ENCODE measurements at regions not wholly inside any gene's neighbourhood (a gene's known extent, or its start where the extent isn't known, plus 50 kb on each side); places are given as distances from the start of the nearest gene placed in this dataset.

DNA sequence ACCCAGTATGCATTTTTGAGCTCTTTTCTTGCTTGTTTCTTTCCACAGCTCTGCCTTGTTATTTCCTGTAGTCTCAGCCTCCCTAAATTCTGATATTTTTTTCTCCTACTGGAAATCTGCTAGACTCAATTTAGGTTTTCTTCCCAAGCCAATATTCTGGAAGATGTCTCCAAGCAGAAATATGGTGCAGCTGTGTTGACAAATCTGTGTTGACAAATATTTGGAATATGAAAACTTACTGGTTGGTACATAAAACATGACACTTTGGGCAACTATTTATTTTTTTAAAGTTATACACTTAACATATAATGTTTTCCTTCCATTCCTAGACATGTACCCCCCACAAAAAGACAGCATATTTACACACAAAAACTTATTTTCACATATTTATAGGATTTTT, 1048.4 kb downstream of the NCAM2 start:
- ChIA-PET CTCF (no interaction called here), POLR2A (no interaction called here)
- ATAC-seq (no peak), DNase-seq (ENCODE audit: low spot score) (no peak)
- H3K4me1 Mint-ChIP-seq, result no peaks in the 10 kb centered on the region
- H3K27me3 Mint-ChIP-seq (ENCODE audit: low read depth), result no peaks in the 10 kb centered on the region
- no peaks in the 10 kb centered on the region for H3K36me3 Mint-ChIP-seq
- H3K9me3 Mint-ChIP-seq, result no peaks in the 10 kb centered on the region
- H3K27ac Mint-ChIP-seq, result no peak overlapping the region
- no peak overlapping the region for H3K4me3 Mint-ChIP-seq
- TF ChIP-seq, protein P1, sequence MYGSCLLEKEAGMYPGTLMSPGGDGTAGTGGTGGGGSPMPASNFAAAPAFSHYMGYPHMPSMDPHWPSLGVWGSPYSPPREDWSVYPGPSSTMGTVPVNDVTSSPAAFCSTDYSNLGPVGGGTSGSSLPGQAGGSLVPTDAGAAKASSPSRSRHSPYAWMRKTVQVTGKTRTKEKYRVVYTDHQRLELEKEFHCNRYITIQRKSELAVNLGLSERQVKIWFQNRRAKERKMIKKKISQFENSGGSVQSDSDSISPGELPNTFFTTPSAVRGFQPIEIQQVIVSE (CRISPR knock-in tag; IDR thresholded peaks at IDR 0.05; ENCODE audit: borderline replicate concordance), result no peak
- TF ChIP-seq CREB1 (CRISPR knock-in tag; IDR thresholded peaks at IDR 0.05), result no peak
- TF ChIP-seq, protein P2, sequence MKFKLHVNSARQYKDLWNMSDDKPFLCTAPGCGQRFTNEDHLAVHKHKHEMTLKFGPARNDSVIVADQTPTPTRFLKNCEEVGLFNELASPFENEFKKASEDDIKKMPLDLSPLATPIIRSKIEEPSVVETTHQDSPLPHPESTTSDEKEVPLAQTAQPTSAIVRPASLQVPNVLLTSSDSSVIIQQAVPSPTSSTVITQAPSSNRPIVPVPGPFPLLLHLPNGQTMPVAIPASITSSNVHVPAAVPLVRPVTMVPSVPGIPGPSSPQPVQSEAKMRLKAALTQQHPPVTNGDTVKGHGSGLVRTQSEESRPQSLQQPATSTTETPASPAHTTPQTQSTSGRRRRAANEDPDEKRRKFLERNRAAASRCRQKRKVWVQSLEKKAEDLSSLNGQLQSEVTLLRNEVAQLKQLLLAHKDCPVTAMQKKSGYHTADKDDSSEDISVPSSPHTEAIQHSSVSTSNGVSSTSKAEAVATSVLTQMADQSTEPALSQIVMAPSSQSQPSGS (CRISPR knock-in tag; IDR thresholded peaks at IDR 0.05; ENCODE audit: borderline replicate concordance, low read depth), result no peak
- no peak for TF ChIP-seq ZNF219 (CRISPR knock-in tag; IDR thresholded peaks at IDR 0.05; ENCODE audit: borderline replicate concordance)
- TF ChIP-seq, protein P3, sequence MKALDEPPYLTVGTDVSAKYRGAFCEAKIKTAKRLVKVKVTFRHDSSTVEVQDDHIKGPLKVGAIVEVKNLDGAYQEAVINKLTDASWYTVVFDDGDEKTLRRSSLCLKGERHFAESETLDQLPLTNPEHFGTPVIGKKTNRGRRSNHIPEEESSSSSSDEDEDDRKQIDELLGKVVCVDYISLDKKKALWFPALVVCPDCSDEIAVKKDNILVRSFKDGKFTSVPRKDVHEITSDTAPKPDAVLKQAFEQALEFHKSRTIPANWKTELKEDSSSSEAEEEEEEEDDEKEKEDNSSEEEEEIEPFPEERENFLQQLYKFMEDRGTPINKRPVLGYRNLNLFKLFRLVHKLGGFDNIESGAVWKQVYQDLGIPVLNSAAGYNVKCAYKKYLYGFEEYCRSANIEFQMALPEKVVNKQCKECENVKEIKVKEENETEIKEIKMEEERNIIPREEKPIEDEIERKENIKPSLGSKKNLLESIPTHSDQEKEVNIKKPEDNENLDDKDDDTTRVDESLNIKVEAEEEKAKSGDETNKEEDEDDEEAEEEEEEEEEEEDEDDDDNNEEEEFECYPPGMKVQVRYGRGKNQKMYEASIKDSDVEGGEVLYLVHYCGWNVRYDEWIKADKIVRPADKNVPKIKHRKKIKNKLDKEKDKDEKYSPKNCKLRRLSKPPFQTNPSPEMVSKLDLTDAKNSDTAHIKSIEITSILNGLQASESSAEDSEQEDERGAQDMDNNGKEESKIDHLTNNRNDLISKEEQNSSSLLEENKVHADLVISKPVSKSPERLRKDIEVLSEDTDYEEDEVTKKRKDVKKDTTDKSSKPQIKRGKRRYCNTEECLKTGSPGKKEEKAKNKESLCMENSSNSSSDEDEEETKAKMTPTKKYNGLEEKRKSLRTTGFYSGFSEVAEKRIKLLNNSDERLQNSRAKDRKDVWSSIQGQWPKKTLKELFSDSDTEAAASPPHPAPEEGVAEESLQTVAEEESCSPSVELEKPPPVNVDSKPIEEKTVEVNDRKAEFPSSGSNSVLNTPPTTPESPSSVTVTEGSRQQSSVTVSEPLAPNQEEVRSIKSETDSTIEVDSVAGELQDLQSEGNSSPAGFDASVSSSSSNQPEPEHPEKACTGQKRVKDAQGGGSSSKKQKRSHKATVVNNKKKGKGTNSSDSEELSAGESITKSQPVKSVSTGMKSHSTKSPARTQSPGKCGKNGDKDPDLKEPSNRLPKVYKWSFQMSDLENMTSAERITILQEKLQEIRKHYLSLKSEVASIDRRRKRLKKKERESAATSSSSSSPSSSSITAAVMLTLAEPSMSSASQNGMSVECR (CRISPR knock-in tag; IDR thresholded peaks at IDR 0.05; ENCODE audit: borderline replicate concordance), result no peak
- TF ChIP-seq, protein P4, sequence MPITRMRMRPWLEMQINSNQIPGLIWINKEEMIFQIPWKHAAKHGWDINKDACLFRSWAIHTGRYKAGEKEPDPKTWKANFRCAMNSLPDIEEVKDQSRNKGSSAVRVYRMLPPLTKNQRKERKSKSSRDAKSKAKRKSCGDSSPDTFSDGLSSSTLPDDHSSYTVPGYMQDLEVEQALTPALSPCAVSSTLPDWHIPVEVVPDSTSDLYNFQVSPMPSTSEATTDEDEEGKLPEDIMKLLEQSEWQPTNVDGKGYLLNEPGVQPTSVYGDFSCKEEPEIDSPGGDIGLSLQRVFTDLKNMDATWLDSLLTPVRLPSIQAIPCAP (CRISPR knock-in tag; IDR thresholded peaks at IDR 0.05), result no peak
- TF ChIP-seq, protein P5, sequence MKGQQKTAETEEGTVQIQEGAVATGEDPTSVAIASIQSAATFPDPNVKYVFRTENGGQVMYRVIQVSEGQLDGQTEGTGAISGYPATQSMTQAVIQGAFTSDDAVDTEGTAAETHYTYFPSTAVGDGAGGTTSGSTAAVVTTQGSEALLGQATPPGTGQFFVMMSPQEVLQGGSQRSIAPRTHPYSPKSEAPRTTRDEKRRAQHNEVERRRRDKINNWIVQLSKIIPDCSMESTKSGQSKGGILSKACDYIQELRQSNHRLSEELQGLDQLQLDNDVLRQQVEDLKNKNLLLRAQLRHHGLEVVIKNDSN (CRISPR knock-in tag; IDR thresholded peaks at IDR 0.05), result no peak
- TF ChIP-seq, protein P6, sequence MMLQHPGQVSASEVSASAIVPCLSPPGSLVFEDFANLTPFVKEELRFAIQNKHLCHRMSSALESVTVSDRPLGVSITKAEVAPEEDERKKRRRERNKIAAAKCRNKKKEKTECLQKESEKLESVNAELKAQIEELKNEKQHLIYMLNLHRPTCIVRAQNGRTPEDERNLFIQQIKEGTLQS (CRISPR knock-in tag; conservative IDR thresholded peaks at IDR 0.05), result no peak
- TF ChIP-seq ZNF423 (CRISPR knock-in tag; IDR thresholded peaks at IDR 0.05), result no peak
- no peak for TF ChIP-seq FOXK1 (CRISPR knock-in tag; IDR thresholded peaks at IDR 0.05)
- no peak for TF ChIP-seq NR2C2 (CRISPR knock-in tag; IDR thresholded peaks at IDR 0.05)
- TF ChIP-seq NR1H2 (CRISPR knock-in tag; IDR thresholded peaks at IDR 0.05), result no peak
- TF ChIP-seq, protein P7, sequence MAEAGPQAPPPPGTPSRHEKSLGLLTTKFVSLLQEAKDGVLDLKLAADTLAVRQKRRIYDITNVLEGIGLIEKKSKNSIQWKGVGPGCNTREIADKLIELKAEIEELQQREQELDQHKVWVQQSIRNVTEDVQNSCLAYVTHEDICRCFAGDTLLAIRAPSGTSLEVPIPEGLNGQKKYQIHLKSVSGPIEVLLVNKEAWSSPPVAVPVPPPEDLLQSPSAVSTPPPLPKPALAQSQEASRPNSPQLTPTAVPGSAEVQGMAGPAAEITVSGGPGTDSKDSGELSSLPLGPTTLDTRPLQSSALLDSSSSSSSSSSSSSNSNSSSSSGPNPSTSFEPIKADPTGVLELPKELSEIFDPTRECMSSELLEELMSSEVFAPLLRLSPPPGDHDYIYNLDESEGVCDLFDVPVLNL (CRISPR knock-in tag; IDR thresholded peaks at IDR 0.05; ENCODE audit: borderline replicate concordance, low read depth), result no peak
- TF ChIP-seq ZNF317 (CRISPR knock-in tag; IDR thresholded peaks at IDR 0.05; ENCODE audit: borderline replicate concordance, low read depth), result no peak

DNA sequence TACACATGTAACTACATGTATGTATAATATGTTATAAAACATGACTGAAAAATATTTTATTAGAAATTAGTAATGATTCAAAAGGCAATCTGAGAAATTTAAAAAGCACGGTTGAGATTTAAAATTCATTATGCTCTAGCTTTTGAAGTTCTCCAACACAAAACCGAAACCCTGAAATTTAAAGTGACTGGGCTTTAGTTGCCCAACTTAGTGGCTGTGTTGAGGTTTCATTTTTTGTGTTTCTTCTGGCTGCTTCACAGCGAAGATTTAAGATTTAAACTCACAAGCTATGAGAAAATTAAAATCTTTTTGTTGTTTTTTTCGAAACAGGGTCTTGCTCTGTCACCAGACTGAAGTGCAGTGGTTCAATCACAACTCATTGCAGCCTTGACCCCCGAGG, 1058.7 kb downstream of the NCAM2 start:
- H3K4me3 Mint-ChIP-seq, result no peak overlapping the region

More for the DNA sequence above, 1058.7 kb downstream of the NCAM2 start:
- no peaks in the 10 kb centered on the region for H3K36me3 Mint-ChIP-seq
- no peak overlapping the region for H3K27ac Mint-ChIP-seq
- CTCF ChIA-PET, result no interaction called here
- TF ChIP-seq TEAD4 (CRISPR knock-in tag; IDR thresholded peaks at IDR 0.05), result no peak
- POLR2A ChIA-PET, result no interaction called here
- no peaks in the 10 kb centered on the region for H3K27me3 Mint-ChIP-seq (ENCODE audit: low read depth)
- no peaks in the 10 kb centered on the region for H3K4me1 Mint-ChIP-seq
- DNase-seq (ENCODE audit: low spot score) (no peak), ATAC-seq (no peak)
- H3K9me3 Mint-ChIP-seq, result peaks cover 9% of the 10 kb centered on the region; the same call in 1 of the 2 replicates

Measured in WTC11 (cell line).